ENCODE measurements at regions not wholly inside any gene's neighbourhood (a gene's known extent, or its start where the extent isn't known, plus 50 kb on each side); places are given as distances from the start of the nearest gene placed in this dataset.
A peak's percentile ranks its signal among the peaks of the same experiment; 100 is the strongest.

GRCh38 chr3:128555098-128555825, 62.3 kb upstream of the GATA2 start (continued):
- TF ChIP-seq ZNF263 (CRISPR knock-in tag; IDR thresholded peaks at IDR 0.05; ENCODE audit: low read depth) (no peak), RORB (CRISPR knock-in tag; IDR thresholded peaks at IDR 0.05) (no peak), CTCF (IDR thresholded peaks at IDR 0.05) (no peak), TP53 (CRISPR knock-in tag; IDR thresholded peaks at IDR 0.05) (no peak), E2F1 (CRISPR knock-in tag; IDR thresholded peaks at IDR 0.05) (no peak), ATF1 (CRISPR knock-in tag; IDR thresholded peaks at IDR 0.05) (no peak)

- no peak for TF ChIP-seq ZNF263 (CRISPR knock-in tag; IDR thresholded peaks at IDR 0.05; ENCODE audit: low read depth)
- TF ChIP-seq CBFB (CRISPR knock-in tag; IDR thresholded peaks at IDR 0.05; ENCODE audit: low read depth) = no peak
- no peak for TF ChIP-seq HMGA2 (CRISPR knock-in tag; IDR thresholded peaks at IDR 0.05)
- TF ChIP-seq ELF4 (CRISPR knock-in tag; IDR thresholded peaks at IDR 0.05; ENCODE audit: low read depth) = no peak
- no peak for TF ChIP-seq E2F4 (CRISPR knock-in tag; IDR thresholded peaks at IDR 0.05; ENCODE audit: borderline replicate concordance, low read depth)
- TF ChIP-seq JUN (CRISPR knock-in tag; IDR thresholded peaks at IDR 0.05) = no peak
- TF ChIP-seq TCF7 (CRISPR knock-in tag; IDR thresholded peaks at IDR 0.05; ENCODE audit: low read depth) = no peak
- TF ChIP-seq GRHL2 (CRISPR knock-in tag; IDR thresholded peaks at IDR 0.05; ENCODE audit: insufficient replicate concordance, severe bottlenecking) = no peak
- ChIA-PET CTCF (interaction anchor here (1.2 to 1.8 kb wide), 5 partner anchors 13 to 54 kb away, joined by 3 to 8 read pairs (median 5); no protein-coding TSS in a partner anchor), POLR2A (interaction anchor here (1.6 kb wide), 1 partner anchor 13 kb away, joined by 4 read pairs; no protein-coding TSS in a partner anchor)
- peak; percentile 28; the same call in 1 of the 2 replicates for ATAC-seq
- no peak for DNase-seq (ENCODE audit: low spot score)
- Mint-ChIP-seq H3K27ac (no peak overlapping the region), H3K4me1 (peaks cover 20% of the 10 kb centered on the region), H3K9me3 (no peaks in the 10 kb centered on the region; the same call in 1 of the 2 replicates), H3K36me3 (no peaks in the 10 kb centered on the region), H3K4me3 (peak overlapping the region; percentile 56), H3K27me3 (ENCODE audit: low read depth) (peaks cover 32% of the 10 kb centered on the region)
Measured at GRCh38 chr3:128554465-128555097, 61.6 kb upstream of the GATA2 start.

GRCh38 chr3:128554100-128554464, 61.1 kb upstream of the GATA2 start:
- TF ChIP-seq E2F5 (CRISPR knock-in tag; IDR thresholded peaks at IDR 0.05) (no peak), ZNF138 (CRISPR knock-in tag; conservative IDR thresholded peaks at IDR 0.05) (no peak)
- ChIA-PET POLR2A (no interaction called here), CTCF (interaction anchor here (1.6 to 1.8 kb wide), 4 partner anchors 14 to 55 kb away, joined by 3 to 8 read pairs (median 6); no protein-coding TSS in a partner anchor)
- H3K9me3 Mint-ChIP-seq = no peaks in the 10 kb centered on the region; the same call in 1 of the 2 replicates
- H3K27ac Mint-ChIP-seq = no peak overlapping the region
- H3K4me3 Mint-ChIP-seq = peak overlapping the region; percentile 56
- no peak for ATAC-seq
- H3K36me3 Mint-ChIP-seq = no peaks in the 10 kb centered on the region
- DNase-seq (ENCODE audit: low spot score) = no peak
- peaks cover 32% of the 10 kb centered on the region for H3K27me3 Mint-ChIP-seq (ENCODE audit: low read depth)
- H3K4me1 Mint-ChIP-seq = peaks cover 20% of the 10 kb centered on the region

All from WTC11 (cell line).